B cell (primary cell): ENCODE measurements at regions not wholly inside any gene's neighbourhood (a gene's known extent, or its start where the extent isn't known, plus 50 kb on each side); places are given as distances from the start of the nearest gene placed in this dataset.

Experiments
- ATAC-seq: fragments of 200-7000 bp; cut with Tn5 transposase; one replicate; pipeline ENCODE4 v1.10.0; 2021; ENCODE audit warnings: low read depth, mild to moderate bottlenecking, moderate number of reproducible peaks, moderate library complexity
- CTCF ChIA-PET: fragments of 350-600 bp; sonication (Branson Sonifier 250); formaldehyde crosslinking; loops from one replicate; lab custom pipeline; 2021; ENCODE audit warnings: antibody characterized with exemption, inconsistent platforms; lab: Charles Lee
- POLR2A ChIA-PET: fragments of 350-600 bp; sonication (Branson Sonifier 250); formaldehyde crosslinking; loops from one replicate; lab custom pipeline; 2021; ENCODE audit warnings: antibody characterized with exemption; lab: Charles Lee
- DNase-seq: peaks from one replicate; pipeline ENCODE4 v3.0.0; 2013
- H2AFZ ChIP-seq: 2 replicates; pipeline ENCODE4 v1.6.1; 2012; ENCODE audit warnings: mild to moderate bottlenecking, low read depth, low read length; ENCODE audit not compliant: insufficient read depth, poor library complexity, severe bottlenecking
- H3K27ac ChIP-seq, 2 donors: 1 replicate in 1 of 2; 2 replicates in 1 of 2; pipeline ENCODE4 v1.5.1; 2012 to 2013; ENCODE audit warnings: low read length in 2 of 2, mild to moderate bottlenecking in 2 of 2, moderate library complexity in 1 of 2
- H3K27me3 ChIP-seq, 4 experiments: fragments of 200-600 bp in 1 of 4; sonication (generic) in 1 of 4; replicated peaks in 1 of 4; 1 replicate in 2 of 4; 2 replicates in 2 of 4; pipeline versions ENCODE4 v1.6.1 to v1.7.0; 2013 to 2016; ENCODE audit warnings: low read length in 3 of 4, mild to moderate bottlenecking in 2 of 4, mixed read lengths in 1 of 4, moderate library complexity in 1 of 4; ENCODE audit not compliant: insufficient read depth in 4 of 4, control insufficient read depth in 3 of 4; ENCODE audit errors: control extremely low read depth in 1 of 4
- H3K36me3 ChIP-seq, 2 experiments: replicated peaks in 1 of 2; 1 replicate in 1 of 2; 2 replicates in 1 of 2; pipeline versions ENCODE4 v1.6.1 to v1.7.1; 2013; ENCODE audit warnings: low read length in 1 of 2; ENCODE audit not compliant: insufficient read depth in 2 of 2, control insufficient read depth in 1 of 2; ENCODE audit errors: control extremely low read depth in 1 of 2, extremely low read depth in 1 of 2
- H3K4me1 ChIP-seq, 2 donors: fragments of 200-600 bp in 1 of 2; sonication (generic) in 1 of 2; 1 replicate in 1 of 2; 2 replicates in 1 of 2; pipeline versions ENCODE4 v1.5.1 to v1.6.1; 2013 to 2017; ENCODE audit warnings: low read length in 2 of 2; ENCODE audit not compliant: control insufficient read depth in 2 of 2, insufficient read depth in 2 of 2
- H3K4me2 ChIP-seq: replicated peaks from 2 replicates; pipeline ENCODE3; 2012; ENCODE audit warnings: mild to moderate bottlenecking, low read depth, low read length; ENCODE audit not compliant: poor library complexity, severe bottlenecking
- H3K4me3 ChIP-seq, 5 experiments: fragments of 200-600 bp in 1 of 5; sonication (generic) in 1 of 5; 1 replicate in 3 of 5; 2 replicates in 2 of 5; pipeline versions ENCODE4 v1.5.1 to v1.7.0; 2011 to 2016; ENCODE audit warnings: low read length in 4 of 5, mild to moderate bottlenecking in 4 of 5, low read depth in 2 of 5, control low read depth in 1 of 5, moderate library complexity in 1 of 5; ENCODE audit not compliant: insufficient read depth in 1 of 5; ENCODE audit errors: control extremely low read depth in 1 of 5, extremely low read depth in 1 of 5
- H3K79me2 ChIP-seq: fragments of 200-600 bp; sonication (generic); one replicate; pipeline ENCODE4 v1.6.0; 2016; ENCODE audit warnings: low read length; ENCODE audit not compliant: control insufficient read depth, insufficient read depth
- H3K9ac ChIP-seq: fragments of 200-600 bp; sonication (generic); 2 replicates; pipeline ENCODE4 v1.6.1; 2017; ENCODE audit warnings: mild to moderate bottlenecking, low read length, moderate library complexity
- H3K9me3 ChIP-seq, 3 donors: one replicate each; pipeline versions ENCODE4 v1.6.1 to v1.7.1; 2013; ENCODE audit warnings: low read length in 2 of 3; ENCODE audit not compliant: control insufficient read depth in 2 of 3, insufficient read depth in 1 of 3; ENCODE audit errors: control extremely low read depth in 1 of 3
- H4K20me1 ChIP-seq: 2 replicates; pipeline ENCODE4 v1.6.0; 2012; ENCODE audit warnings: mild to moderate bottlenecking, low read length; ENCODE audit not compliant: insufficient read depth, control insufficient read depth, poor library complexity, severe bottlenecking
- H3K27ac Mint-ChIP-seq: one replicate; pipeline ENCODE4 v1.8.0; 2021; ENCODE audit warnings: mixed read lengths
- H3K27me3 Mint-ChIP-seq: one replicate; pipeline ENCODE4 v1.8.0; 2021; ENCODE audit warnings: mixed read lengths
- H3K4me1 Mint-ChIP-seq: one replicate; pipeline ENCODE4 v1.8.0; 2021; ENCODE audit warnings: mixed read lengths
- H3K4me3 Mint-ChIP-seq: one replicate; pipeline ENCODE4 v1.8.0; 2021; ENCODE audit warnings: mixed read lengths
- H3K9me3 Mint-ChIP-seq: one replicate; pipeline ENCODE4 v1.8.0; 2022; ENCODE audit warnings: mixed read lengths; ENCODE audit not compliant: insufficient read depth
- CTCF ChIP-seq: fragments of 200-600 bp; IDR thresholded peaks from one replicate; pipeline ENCODE4 v1.8.0; 2022; ENCODE audit warnings: antibody characterized with exemption, mild to moderate bottlenecking
- EZH2 ChIP-seq: IDR thresholded peaks from 2 replicates; pipeline ENCODE4 v1.6.1; 2012; ENCODE audit warnings: borderline replicate concordance, low read depth, mild to moderate bottlenecking, moderate library complexity, low read length; ENCODE audit not compliant: insufficient read depth, poor library complexity, severe bottlenecking
- WGBS: methylation state at CpG from one replicate; pipeline ENCODE4 v1.1.5; 2013; ENCODE audit warnings: missing lambda C conversion rate; ENCODE audit not compliant: insufficient coverage; 5-methylcytosine and 5-hydroxymethylcytosine counted together
- intact Hi-C: fragments of 100-400 bp; cut with micrococcal nuclease; formaldehyde crosslinking; loops from one replicate; pipeline ENCODE4 v1.10.0; 2022

GRCh38 chr4:4779486-4779885, 80.0 kb upstream of the MSX1 start:
- Histone ChIP-seq H3K9ac (no peak overlapping the region), H3K36me3 (no peaks in the 10 kb centered on the region), H3K27me3 (peaks cover 0 to 4% (median 2%) of the 10 kb centered on the region in 4 experiments), H2AFZ (no peak overlapping the region), H3K4me1 (no peaks in the 10 kb centered on the region), H3K4me3 (no peak overlapping the region), H3K4me2 (no peak overlapping the region), H3K9me3 (peaks cover 0 to 29% (median 0%) of the 10 kb centered on the region in 3 donors), H3K27ac (no peak overlapping the region), H3K79me2 (no peaks in the 10 kb centered on the region), H4K20me1 (no peaks in the 10 kb centered on the region)
- DNase-seq (no peak), ATAC-seq (no peak)
- Mint-ChIP-seq H3K9me3 (no peaks in the 10 kb centered on the region), H3K27me3 (peaks cover 4% of the 10 kb centered on the region), H3K4me1 (no peaks in the 10 kb centered on the region), H3K27ac (no peak overlapping the region), H3K4me3 (no peak overlapping the region)
- ChIA-PET POLR2A (no interaction called here), CTCF (no interaction called here)
- TF ChIP-seq EZH2 (no peak), CTCF (no peak)
- 96% methylated on average over 6 of the region's 8 CpGs for WGBS
- intact Hi-C loops: no loop called here

- no peaks in the 10 kb centered on the region for H3K4me1 ChIP-seq
- peaks cover 0 to 4% (median 2%) of the 10 kb centered on the region in 4 experiments for H3K27me3 ChIP-seq
- no peaks in the 10 kb centered on the region for H3K4me1 Mint-ChIP-seq
- H3K9ac ChIP-seq: no peak overlapping the region
- no peaks in the 10 kb centered on the region for H3K36me3 ChIP-seq
- 100% methylated on average over 1 of the region's 2 CpGs for WGBS
- no peaks in the 10 kb centered on the region for H3K9me3 Mint-ChIP-seq
- no peaks in the 10 kb centered on the region for H3K79me2 ChIP-seq
- H2AFZ ChIP-seq: no peak overlapping the region
- ATAC-seq: no peak
- DNase-seq: no peak
- intact Hi-C loops: no loop called here
- no peak overlapping the region for H3K4me3 ChIP-seq
- H3K27ac Mint-ChIP-seq: no peak overlapping the region
- no peak overlapping the region for H3K27ac ChIP-seq
- no peak overlapping the region for H3K4me3 Mint-ChIP-seq
- H3K4me2 ChIP-seq: no peak overlapping the region
- H4K20me1 ChIP-seq: no peaks in the 10 kb centered on the region
- no peak for TF ChIP-seq CTCF
- no peak for TF ChIP-seq EZH2
- H3K27me3 Mint-ChIP-seq: peaks cover 4% of the 10 kb centered on the region
- peaks cover 0 to 25% (median 0%) of the 10 kb centered on the region in 3 donors for H3K9me3 ChIP-seq
- POLR2A ChIA-PET: no interaction called here
- CTCF ChIA-PET: interaction anchor here (0.6 kb wide), 1 partner anchor 117 kb away, joined by 3 read pairs; no protein-coding TSS in a partner anchor
Measured at GRCh38 chr4:4779054-4779453, 80.4 kb upstream of the MSX1 start.
